HCT116 (cell line): ENCODE measurements at regions not wholly inside any gene's neighbourhood (a gene's known extent, or its start where the extent isn't known, plus 50 kb on each side); places are given as distances from the start of the nearest gene placed in this dataset.

Source experiments
- ATAC-seq: fragments of 200-7000 bp; cut with Tn5 transposase; 2 replicates; pipeline ENCODE4 v1.9.1; 2020; ENCODE audit warnings: mild to moderate bottlenecking, moderate library complexity
- BruUV-seq: library from RNA; stranded (reverse); fragments of 400-500 nt; replicated peaks from 2 replicates; lab custom pipeline; 2021; lab: Mats Ljungman, UMichigan
- CTCF ChIA-PET: fragments of 300-600 bp; sonication (Branson Sonifier 250); formaldehyde crosslinking; loops from one replicate; lab custom pipeline; 2021; ENCODE audit warnings: antibody characterized with exemption; lab: Charles Lee
- POLR2A ChIA-PET: fragments of 300-600, 350-600 bp; sonication (Branson Sonifier 250); formaldehyde crosslinking; loops from one replicate; lab custom pipeline; 2021; ENCODE audit warnings: antibody characterized with exemption; lab: Charles Lee
- RAD21 ChIA-PET, 2 experiments: fragments of 300-600 bp; sonication (Branson Sonifier 250); formaldehyde crosslinking; loops; one replicate each; lab custom pipeline; 2023; ENCODE audit warnings: low total read pairs in 2 of 2; ENCODE audit not compliant: uncharacterized antibody in 2 of 2, unreplicated experiment in 2 of 2, low non-redundant PET in 1 of 2; lab: Charles Lee
- DNase-seq: peaks from one replicate; pipeline ENCODE4 v3.0.0-alpha.2; 2010; ENCODE audit warnings: low read depth, low spot score
- H2AFZ ChIP-seq: fragments of 200-600 bp; shearing (Covaris generic), sonication (generic); 2 replicates; pipeline ENCODE4 v1.6.1; 2017; ENCODE audit warnings: low read depth, mixed run types, mixed read lengths, antibody characterized with exemption, low read length; ENCODE audit not compliant: poor library complexity, severe bottlenecking
- H3K27ac ChIP-seq: 2 replicates; pipeline ENCODE4 v1.5.1; 2012; ENCODE audit warnings: low read depth, low read length
- H3K27me3 ChIP-seq: fragments of 200-600 bp; sonication (generic); 2 replicates; pipeline ENCODE4 v1.6.1; 2016; ENCODE audit warnings: mixed run types, low read length, mixed read lengths; ENCODE audit not compliant: insufficient read depth
- H3K36me3 ChIP-seq, 2 experiments: fragments of 200-500 bp in 1 of 2; fragments of 200-600 bp in 1 of 2; sonication (Bioruptor generic) in 1 of 2; sonication (generic) in 1 of 2; 2 replicates each; pipeline versions ENCODE4 v1.5.1 to v1.6.1; 2014 to 2016; ENCODE audit warnings: low read length in 2 of 2, inconsistent platforms in 1 of 2, mixed read lengths in 1 of 2, mixed run types in 1 of 2; ENCODE audit not compliant: insufficient read depth in 2 of 2, control insufficient read depth in 1 of 2
- H3K4me1 ChIP-seq, 2 experiments: fragments of 200-600 bp in 1 of 2; sonication (generic) in 1 of 2; 2 replicates each; pipeline versions ENCODE4 v1.5.1 to v1.6.1; 2012 to 2017; ENCODE audit warnings: low read length in 2 of 2, inconsistent platforms in 1 of 2, mild to moderate bottlenecking in 1 of 2, mixed read lengths in 1 of 2, mixed run types in 1 of 2, moderate library complexity in 1 of 2; ENCODE audit not compliant: insufficient read depth in 2 of 2, control insufficient read depth in 1 of 2
- H3K4me2 ChIP-seq: fragments of 200-600 bp; sonication (generic); 2 replicates; pipeline ENCODE4 v1.6.1; 2017; ENCODE audit warnings: mixed run types, low read length, mixed read lengths
- H3K4me3 ChIP-seq, 2 experiments: fragments of 200-600 bp in 1 of 2; sonication (generic) in 1 of 2; replicated peaks in 1 of 2; 2 replicates each; pipeline ENCODE4 v1.5.1; 2011 to 2016; ENCODE audit warnings: low read length in 2 of 2, control low read depth in 1 of 2, low read depth in 1 of 2, mild to moderate bottlenecking in 1 of 2, mixed read lengths in 1 of 2, mixed run types in 1 of 2
- H3K79me2 ChIP-seq: fragments of 200-600 bp; sonication (generic); 2 replicates; pipeline ENCODE4 v1.6.1; 2017; ENCODE audit warnings: mild to moderate bottlenecking, mixed run types, low read length, moderate library complexity, mixed read lengths; ENCODE audit not compliant: insufficient read depth
- H3K9ac ChIP-seq: fragments of 200-600 bp; sonication (generic); 2 replicates; pipeline ENCODE4 v1.6.1; 2016; ENCODE audit warnings: low read length, mixed read lengths
- H3K9me2 ChIP-seq: fragments of 200-600 bp; sonication (generic), shearing (Covaris generic); 2 replicates; pipeline ENCODE4 v1.6.1; 2017; ENCODE audit warnings: mixed run types, mild to moderate bottlenecking, moderate library complexity; ENCODE audit not compliant: insufficient read depth
- H3K9me3 ChIP-seq, 2 experiments: fragments of 200-500 bp in 1 of 2; fragments of 200-600 bp in 1 of 2; sonication (Bioruptor generic) in 1 of 2; sonication (generic) in 1 of 2; 2 replicates each; pipeline ENCODE4 v1.6.1; 2014 to 2017; ENCODE audit warnings: low read length in 2 of 2, mixed read lengths in 2 of 2, inconsistent platforms in 1 of 2, low read depth in 1 of 2, mild to moderate bottlenecking in 1 of 2, mixed run types in 1 of 2, moderate library complexity in 1 of 2; ENCODE audit not compliant: control insufficient read depth in 1 of 2, insufficient read depth in 1 of 2
- H4K20me1 ChIP-seq: fragments of 200-600 bp; sonication (generic), shearing (Covaris generic); 2 replicates; pipeline ENCODE4 v1.6.1; 2017; ENCODE audit warnings: mixed run types, mild to moderate bottlenecking, moderate library complexity; ENCODE audit not compliant: insufficient read depth
- CBX3 ChIP-seq: IDR thresholded peaks from 2 replicates; pipeline ENCODE4 v1.6.1; 2012; ENCODE audit warnings: low read depth
- CEBPB ChIP-seq: IDR thresholded peaks from 2 replicates; pipeline ENCODE4 v1.6.1; 2012; ENCODE audit warnings: low read depth
- EGR1 ChIP-seq: IDR thresholded peaks from 2 replicates; pipeline ENCODE4 v1.6.1; 2012; ENCODE audit warnings: low read depth
- ELF1 ChIP-seq: IDR thresholded peaks from 2 replicates; pipeline ENCODE4 v1.6.1; 2012; ENCODE audit warnings: low read depth, borderline replicate concordance
- EZH2 ChIP-seq: fragments of 200-600 bp; sonication (generic); IDR thresholded peaks from 2 replicates; pipeline ENCODE4 v1.6.1; 2017; ENCODE audit warnings: antibody characterized with exemption, mixed run types
- EZH2phosphoT487 ChIP-seq: fragments of 200-600 bp; IDR thresholded peaks from 2 replicates; pipeline ENCODE4 v1.6.1; 2018; ENCODE audit warnings: antibody characterized with exemption, borderline replicate concordance
- FOSL1 ChIP-seq: IDR thresholded peaks from 2 replicates; pipeline ENCODE4 v1.6.1; 2012; ENCODE audit warnings: low read depth
- POLR2A ChIP-seq: IDR thresholded peaks from 2 replicates; pipeline ENCODE4 v1.7.0; 2011; ENCODE audit warnings: borderline replicate concordance; ENCODE audit not compliant: insufficient read depth, insufficient read length; ENCODE audit errors: extremely low read depth
- POLR2AphosphoS5 ChIP-seq: IDR thresholded peaks from 2 replicates; pipeline ENCODE4 v1.6.1; 2011; ENCODE audit warnings: mild to moderate bottlenecking, low read depth, low read length, moderate library complexity
- RAD21 ChIP-seq: IDR thresholded peaks from 2 replicates; pipeline ENCODE4 v1.6.1; 2012; ENCODE audit warnings: low read depth, mild to moderate bottlenecking
- SIN3A ChIP-seq: IDR thresholded peaks from 2 replicates; pipeline ENCODE4 v1.6.1; 2012; ENCODE audit warnings: low read depth
- SP1 ChIP-seq: IDR thresholded peaks from 2 replicates; pipeline ENCODE4 v1.6.1; 2012; ENCODE audit warnings: low read depth
- SRF ChIP-seq: IDR thresholded peaks from 2 replicates; pipeline ENCODE4 v1.6.1; 2012; ENCODE audit warnings: low read depth
- TCF7L2 ChIP-seq: IDR thresholded peaks from 2 replicates; pipeline ENCODE4 v1.7.0; 2011; ENCODE audit warnings: borderline replicate concordance, inconsistent platforms; ENCODE audit not compliant: insufficient read depth, insufficient read length; ENCODE audit errors: extremely low read depth
- ZFX ChIP-seq: fragments of 450-650 bp; IDR thresholded peaks from 2 replicates; pipeline ENCODE4 v1.6.1; 2017
- ZNF274 ChIP-seq: fragments of 200-500 bp; sonication (Bioruptor generic); IDR thresholded peaks from 2 replicates; pipeline ENCODE4 v1.6.1; 2014; ENCODE audit warnings: mild to moderate bottlenecking, low read depth, low read length, inconsistent platforms
- intact Hi-C: fragments of 100-400 bp; cut with micrococcal nuclease; formaldehyde crosslinking; loops from 2 replicates; pipeline ENCODE4 v1.10.0; 2022
- TF ChIP-seq, protein P1 (sequence below): IDR thresholded peaks from 2 replicates; pipeline ENCODE4 v1.6.1; 2012; ENCODE audit warnings: low read depth
- TF ChIP-seq, protein P2 (sequence below): IDR thresholded peaks from 2 replicates; pipeline ENCODE4 v1.6.1; 2012
- TF ChIP-seq, protein P3 (sequence below): IDR thresholded peaks from 2 replicates; pipeline ENCODE4 v1.6.1; 2012
- TF ChIP-seq, protein P4 (sequence below): IDR thresholded peaks from 2 replicates; pipeline ENCODE4 v1.6.1; 2011; ENCODE audit warnings: mild to moderate bottlenecking, low read length, moderate library complexity; ENCODE audit not compliant: insufficient replicate concordance; ENCODE audit errors: extremely low read depth

DNA sequence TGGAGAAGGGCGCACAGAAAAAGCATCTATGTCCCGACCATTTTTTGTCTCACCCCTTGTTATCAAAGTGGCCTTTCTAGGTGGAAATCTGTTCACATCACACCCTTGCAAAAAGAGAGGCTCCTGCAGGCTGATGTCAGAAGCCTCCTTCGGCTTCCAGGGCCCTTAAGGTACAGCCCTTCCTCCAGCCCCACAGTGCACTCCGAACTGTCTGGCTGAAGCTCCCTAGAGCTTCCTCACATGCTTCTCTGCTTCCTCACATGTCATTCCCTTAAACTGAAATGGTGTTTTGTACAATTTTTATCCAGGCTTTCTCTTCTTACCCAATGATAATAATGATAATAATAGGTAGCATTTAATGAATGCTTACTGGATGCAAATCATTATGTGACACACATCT is 210.3 kb downstream of the INHBA start:
- Histone ChIP-seq H3K4me1 (no peaks in the 10 kb centered on the region), H3K9me3 (no peaks in the 10 kb centered on the region), H3K27ac (no peak overlapping the region), H2AFZ (no peak overlapping the region), H3K4me3 (no peak overlapping the region), H3K9ac (no peak overlapping the region), H3K27me3 (no peaks in the 10 kb centered on the region), H3K36me3 (no peaks in the 10 kb centered on the region), H4K20me1 (no peaks in the 10 kb centered on the region), H3K79me2 (no peaks in the 10 kb centered on the region), H3K9me2 (no peaks in the 10 kb centered on the region), H3K4me2 (no peak overlapping the region)
- BruUV-seq, result no TSS peak
- RAD21 ChIA-PET, result no interaction called here
- POLR2A ChIA-PET, result no interaction called here
- DNase-seq (no peak), ATAC-seq (no peak)
- CTCF ChIA-PET, result no interaction called here
- TF ChIP-seq CBX3 (no peak), SP1 (no peak), EZH2phosphoT487 (no peak), FOSL1 (no peak), POLR2AphosphoS5 (no peak), SIN3A (no peak), TCF7L2 (no peak), RAD21 (no peak), EZH2 (no peak), SRF (no peak), ELF1 (no peak), ZFX (no peak), CEBPB (no peak), POLR2A (no peak), EGR1 (no peak), ZNF274 (no peak)
- TF ChIP-seq, protein P1, sequence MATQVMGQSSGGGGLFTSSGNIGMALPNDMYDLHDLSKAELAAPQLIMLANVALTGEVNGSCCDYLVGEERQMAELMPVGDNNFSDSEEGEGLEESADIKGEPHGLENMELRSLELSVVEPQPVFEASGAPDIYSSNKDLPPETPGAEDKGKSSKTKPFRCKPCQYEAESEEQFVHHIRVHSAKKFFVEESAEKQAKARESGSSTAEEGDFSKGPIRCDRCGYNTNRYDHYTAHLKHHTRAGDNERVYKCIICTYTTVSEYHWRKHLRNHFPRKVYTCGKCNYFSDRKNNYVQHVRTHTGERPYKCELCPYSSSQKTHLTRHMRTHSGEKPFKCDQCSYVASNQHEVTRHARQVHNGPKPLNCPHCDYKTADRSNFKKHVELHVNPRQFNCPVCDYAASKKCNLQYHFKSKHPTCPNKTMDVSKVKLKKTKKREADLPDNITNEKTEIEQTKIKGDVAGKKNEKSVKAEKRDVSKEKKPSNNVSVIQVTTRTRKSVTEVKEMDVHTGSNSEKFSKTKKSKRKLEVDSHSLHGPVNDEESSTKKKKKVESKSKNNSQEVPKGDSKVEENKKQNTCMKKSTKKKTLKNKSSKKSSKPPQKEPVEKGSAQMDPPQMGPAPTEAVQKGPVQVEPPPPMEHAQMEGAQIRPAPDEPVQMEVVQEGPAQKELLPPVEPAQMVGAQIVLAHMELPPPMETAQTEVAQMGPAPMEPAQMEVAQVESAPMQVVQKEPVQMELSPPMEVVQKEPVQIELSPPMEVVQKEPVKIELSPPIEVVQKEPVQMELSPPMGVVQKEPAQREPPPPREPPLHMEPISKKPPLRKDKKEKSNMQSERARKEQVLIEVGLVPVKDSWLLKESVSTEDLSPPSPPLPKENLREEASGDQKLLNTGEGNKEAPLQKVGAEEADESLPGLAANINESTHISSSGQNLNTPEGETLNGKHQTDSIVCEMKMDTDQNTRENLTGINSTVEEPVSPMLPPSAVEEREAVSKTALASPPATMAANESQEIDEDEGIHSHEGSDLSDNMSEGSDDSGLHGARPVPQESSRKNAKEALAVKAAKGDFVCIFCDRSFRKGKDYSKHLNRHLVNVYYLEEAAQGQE, result no peak
- TF ChIP-seq, protein P2, sequence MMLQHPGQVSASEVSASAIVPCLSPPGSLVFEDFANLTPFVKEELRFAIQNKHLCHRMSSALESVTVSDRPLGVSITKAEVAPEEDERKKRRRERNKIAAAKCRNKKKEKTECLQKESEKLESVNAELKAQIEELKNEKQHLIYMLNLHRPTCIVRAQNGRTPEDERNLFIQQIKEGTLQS, result no peak
- TF ChIP-seq, protein P3, sequence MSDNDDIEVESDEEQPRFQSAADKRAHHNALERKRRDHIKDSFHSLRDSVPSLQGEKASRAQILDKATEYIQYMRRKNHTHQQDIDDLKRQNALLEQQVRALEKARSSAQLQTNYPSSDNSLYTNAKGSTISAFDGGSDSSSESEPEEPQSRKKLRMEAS, result no peak
- TF ChIP-seq, protein P4, sequence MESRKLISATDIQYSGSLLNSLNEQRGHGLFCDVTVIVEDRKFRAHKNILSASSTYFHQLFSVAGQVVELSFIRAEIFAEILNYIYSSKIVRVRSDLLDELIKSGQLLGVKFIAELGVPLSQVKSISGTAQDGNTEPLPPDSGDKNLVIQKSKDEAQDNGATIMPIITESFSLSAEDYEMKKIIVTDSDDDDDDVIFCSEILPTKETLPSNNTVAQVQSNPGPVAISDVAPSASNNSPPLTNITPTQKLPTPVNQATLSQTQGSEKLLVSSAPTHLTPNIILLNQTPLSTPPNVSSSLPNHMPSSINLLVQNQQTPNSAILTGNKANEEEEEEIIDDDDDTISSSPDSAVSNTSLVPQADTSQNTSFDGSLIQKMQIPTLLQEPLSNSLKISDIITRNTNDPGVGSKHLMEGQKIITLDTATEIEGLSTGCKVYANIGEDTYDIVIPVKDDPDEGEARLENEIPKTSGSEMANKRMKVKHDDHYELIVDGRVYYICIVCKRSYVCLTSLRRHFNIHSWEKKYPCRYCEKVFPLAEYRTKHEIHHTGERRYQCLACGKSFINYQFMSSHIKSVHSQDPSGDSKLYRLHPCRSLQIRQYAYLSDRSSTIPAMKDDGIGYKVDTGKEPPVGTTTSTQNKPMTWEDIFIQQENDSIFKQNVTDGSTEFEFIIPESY, result no peak
- intact Hi-C loops, result no loop called here
